IMR-90 (cell line): ENCODE measurements at regions not wholly inside any gene's neighbourhood (a gene's known extent, or its start where the extent isn't known, plus 50 kb on each side); places are given as distances from the start of the nearest gene placed in this dataset.

ENCODE experiments used
- ATAC-seq: fragments of 200-7000 bp; cut with Tn5 transposase; 2 replicates; pipeline ENCODE4 v1.9.1; 2020; ENCODE audit warnings: low read depth, mild to moderate bottlenecking, moderate library complexity
- BruUV-seq: library from RNA; stranded (reverse); fragments of 400-500 nt; replicated peaks from 2 replicates; lab custom pipeline; 2021; lab: Mats Ljungman, UMichigan
- CTCF ChIA-PET: fragments of 300-600 bp; formaldehyde crosslinking; extraction: SDS; loops from one replicate; lab custom pipeline; 2021; ENCODE audit warnings: antibody characterized with exemption; lab: Yijun Ruan, JAX
- POLR2A ChIA-PET: fragments of 300-600 bp; sonication (Branson Sonifier 250); formaldehyde crosslinking; loops from one replicate; lab custom pipeline; 2022; ENCODE audit warnings: antibody characterized with exemption; ENCODE audit not compliant: unreplicated experiment; lab: Charles Lee
- DNase-seq: peaks from one replicate; pipeline ENCODE4 v3.0.0; 2013
- H2AFZ ChIP-seq: replicated peaks from 2 replicates; pipeline ENCODE3; 2013; ENCODE audit warnings: low read length, mild to moderate bottlenecking; ENCODE audit not compliant: poor library complexity
- H2AK5ac ChIP-seq: 2 replicates; pipeline ENCODE4 v1.6.1; 2013; ENCODE audit warnings: low read depth, low read length, inconsistent platforms
- H2AK9ac ChIP-seq: replicated peaks from 2 replicates; pipeline ENCODE3; 2013; ENCODE audit warnings: mild to moderate bottlenecking, low read depth, low read length, moderate library complexity; ENCODE audit not compliant: poor library complexity
- H2BK120ac ChIP-seq: 2 replicates; pipeline ENCODE4 v1.6.1; 2013; ENCODE audit warnings: low read depth, low read length, inconsistent platforms
- H2BK15ac ChIP-seq: 3 replicates; pipeline ENCODE4 v1.6.1; 2013; ENCODE audit warnings: low read depth, low read length, inconsistent platforms
- H2BK20ac ChIP-seq: 2 replicates; pipeline ENCODE4 v1.6.1; 2013; ENCODE audit warnings: low read depth, mild to moderate bottlenecking, inconsistent platforms, low read length, moderate library complexity
- H2BK5ac ChIP-seq: 2 replicates; pipeline ENCODE4 v1.6.1; 2013; ENCODE audit warnings: mild to moderate bottlenecking, low read depth, low read length, inconsistent platforms; ENCODE audit not compliant: poor library complexity, severe bottlenecking
- H3K14ac ChIP-seq: replicated peaks from 2 replicates; pipeline ENCODE4 v1.6.1; 2013; ENCODE audit warnings: low read depth, low read length, inconsistent platforms
- H3K18ac ChIP-seq: 2 replicates; pipeline ENCODE4 v1.6.1; 2013; ENCODE audit warnings: low read depth, low read length, control low read depth
- H3K23ac ChIP-seq: 2 replicates; pipeline ENCODE4 v1.6.1; 2013; ENCODE audit warnings: low read depth, low read length, inconsistent platforms
- H3K27ac ChIP-seq: 2 replicates; pipeline ENCODE4 v1.5.1; 2013; ENCODE audit warnings: mild to moderate bottlenecking, control low read depth, low read length; ENCODE audit not compliant: insufficient read depth
- H3K27me3 ChIP-seq: 2 replicates; pipeline ENCODE4 v1.6.1; 2013; ENCODE audit warnings: low read length; ENCODE audit not compliant: control insufficient read depth, insufficient read depth
- H3K36me3 ChIP-seq: 2 replicates; pipeline ENCODE4 v1.6.1; 2013; ENCODE audit warnings: low read length, mixed read lengths; ENCODE audit not compliant: control insufficient read depth, insufficient read depth
- H3K4ac ChIP-seq: 2 replicates; pipeline ENCODE4 v1.6.1; 2013; ENCODE audit warnings: low read depth, low read length, inconsistent platforms
- H3K4me1 ChIP-seq: 2 replicates; pipeline ENCODE4 v1.6.1; 2013; ENCODE audit warnings: low read length, mixed read lengths; ENCODE audit not compliant: control insufficient read depth, insufficient read depth
- H3K4me2 ChIP-seq: 2 replicates; pipeline ENCODE4 v1.6.1; 2013; ENCODE audit warnings: low read depth, mild to moderate bottlenecking, control low read depth, low read length, moderate library complexity
- H3K4me3 ChIP-seq: 2 replicates; pipeline ENCODE4 v1.5.1; 2013; ENCODE audit warnings: low read depth, mild to moderate bottlenecking, control low read depth, low read length, moderate library complexity; ENCODE audit not compliant: insufficient read depth
- H3K56ac ChIP-seq: 2 replicates; pipeline ENCODE4 v1.6.1; 2013; ENCODE audit warnings: low read length, inconsistent platforms; ENCODE audit not compliant: insufficient read depth; ENCODE audit errors: extremely low read depth
- H3K79me1 ChIP-seq, 2 experiments: 2 replicates each; pipeline ENCODE4 v1.6.1; 2013; ENCODE audit warnings: low read length in 2 of 2, inconsistent platforms in 1 of 2, low read depth in 1 of 2
- H3K9ac ChIP-seq: 2 replicates; pipeline ENCODE4 v1.6.1; 2013; ENCODE audit warnings: low read depth, low read length, control low read depth
- H3K9me1 ChIP-seq: 2 replicates; pipeline ENCODE4 v1.6.1; 2013; ENCODE audit warnings: low read length, inconsistent platforms; ENCODE audit not compliant: insufficient read depth
- H3K9me3 ChIP-seq: 2 replicates; pipeline ENCODE4 v1.6.1; 2013; ENCODE audit warnings: low read length; ENCODE audit not compliant: control insufficient read depth, insufficient read depth
- H4K20me1 ChIP-seq: 2 replicates; pipeline ENCODE4 v1.6.1; 2013; ENCODE audit warnings: low read length, inconsistent platforms; ENCODE audit not compliant: insufficient read depth
- H4K5ac ChIP-seq: 2 replicates; pipeline ENCODE4 v1.6.1; 2013; ENCODE audit warnings: mild to moderate bottlenecking, low read depth, low read length, control low read depth
- H4K8ac ChIP-seq, 2 experiments: 2 replicates each; pipeline ENCODE4 v1.6.1; 2013; ENCODE audit warnings: low read depth in 2 of 2, low read length in 2 of 2, control low read depth in 1 of 2, inconsistent platforms in 1 of 2
- H4K91ac ChIP-seq: 2 replicates; pipeline ENCODE4 v1.6.1; 2013; ENCODE audit warnings: low read depth, low read length, inconsistent platforms; ENCODE audit not compliant: insufficient read depth
- BHLHE40 ChIP-seq: fragments of 150-350 bp; IDR thresholded peaks from 2 replicates; pipeline ENCODE4 v1.6.1; 2016; ENCODE audit warnings: mild to moderate bottlenecking, low read depth, low read length
- CTCF ChIP-seq: conservative IDR thresholded peaks from 2 replicates; pipeline ENCODE4 v1.5.1; 2012; ENCODE audit warnings: mild to moderate bottlenecking, low read depth, low read length, improper control_type of control experiment
- FOS ChIP-seq: fragments of 150-350 bp; IDR thresholded peaks from 2 replicates; pipeline ENCODE4 v1.6.1; 2016; ENCODE audit warnings: low read depth, low read length
- MAFK ChIP-seq: IDR thresholded peaks from 2 replicates; pipeline ENCODE4 v1.6.1; 2012; ENCODE audit warnings: low read depth, low read length, improper control_type of control experiment
- MXI1 ChIP-seq: IDR thresholded peaks from 2 replicates; pipeline ENCODE4 v1.6.1; 2012; ENCODE audit warnings: low read depth, mild to moderate bottlenecking, low read length, moderate library complexity, borderline replicate concordance
- RCOR1 ChIP-seq: IDR thresholded peaks from 2 replicates; pipeline ENCODE4 v1.6.1; 2012; ENCODE audit warnings: mild to moderate bottlenecking, low read length, improper control_type of control experiment; ENCODE audit not compliant: insufficient replicate concordance
- RFX5 ChIP-seq: IDR thresholded peaks from 2 replicates; pipeline ENCODE4 v1.8.0; 2012; ENCODE audit warnings: low read depth, mild to moderate bottlenecking, low read length, moderate library complexity
- USF2 ChIP-seq: fragments of 150-350 bp; IDR thresholded peaks from 2 replicates; pipeline ENCODE4 v1.6.1; 2017; ENCODE audit warnings: mild to moderate bottlenecking, antibody characterized with exemption, low read length, low read depth
- WGBS, 2 experiments: methylation state at CpG; one replicate each; pipeline versions ENCODE4 v1.1.5 to v1.1.7; 2013; ENCODE audit warnings: missing lambda C conversion rate in 2 of 2; ENCODE audit not compliant: insufficient read length in 1 of 2; ENCODE audit errors: extremely low coverage in 2 of 2; 5-methylcytosine and 5-hydroxymethylcytosine counted together
- dilution Hi-C: fragments of 300-500 bp; cut with HindIII; formaldehyde crosslinking; loops from one replicate; pipeline ENCODE4 v1.14.3; 2018; ENCODE audit warnings: low sequenced_read_pairs; ENCODE audit not compliant: unreplicated experiment
- in situ Hi-C: fragments of 300-500 bp; cut with MboI; formaldehyde crosslinking; loops from 3 replicates; pipeline ENCODE4 v1.14.3; 2019; ENCODE audit warnings: low sequenced_read_pairs, inconsistent platforms, mixed read lengths
- intact Hi-C: fragments of 100-400 bp; cut with micrococcal nuclease; formaldehyde crosslinking; loops from 2 replicates; pipeline ENCODE4 v1.10.0; 2022

GRCh38 chr9:79043916-79044315, 527.8 kb upstream of the TLE4 start:
- Histone ChIP-seq H3K23ac (no peak overlapping the region), H2AFZ (no peak overlapping the region), H3K36me3 (no peaks in the 10 kb centered on the region), H3K27me3 (no peaks in the 10 kb centered on the region), H2AK5ac (no peak overlapping the region), H3K9me3 (no peaks in the 10 kb centered on the region), H3K27ac (no peak overlapping the region), H4K20me1 (no peaks in the 10 kb centered on the region), H2BK15ac (no peak overlapping the region), H3K4me1 (no peaks in the 10 kb centered on the region), H3K9ac (no peak overlapping the region), H3K14ac (no peak overlapping the region), H4K5ac (no peak overlapping the region), H3K18ac (no peak overlapping the region), H4K8ac (no peak overlapping the region), H2BK20ac (peak overlapping the region; percentile 32; the same call in 1 of the 2 replicates), H3K4me2 (no peak overlapping the region), H4K91ac (no peak overlapping the region), H2AK9ac (no peak overlapping the region), H2BK120ac (no peak overlapping the region), H3K4ac (no peak overlapping the region), H3K56ac (no peak overlapping the region), H3K9me1 (no peaks in the 10 kb centered on the region), H3K79me1 (no peaks in the 10 kb centered on the region), H2BK5ac (no peak overlapping the region), H3K4me3 (no peak overlapping the region)
- DNase-seq (no peak), ATAC-seq (no peak)
- TF ChIP-seq USF2 (no peak), MXI1 (no peak), RCOR1 (no peak), FOS (no peak), MAFK (no peak), RFX5 (no peak), CTCF (no peak), BHLHE40 (no peak)
- in situ Hi-C loops (no loop called here), dilution Hi-C loops (no loop called here), intact Hi-C loops (no loop called here)
- no TSS peak for BruUV-seq
- ChIA-PET POLR2A (no interaction called here), CTCF (no interaction called here)
- WGBS, 2 experiments, result no CpG with 5 or more reads among the region's 7 CpGs
